ENCODE measurements at regions not wholly inside any gene's neighbourhood (a gene's known extent, or its start where the extent isn't known, plus 50 kb on each side); places are given as distances from the start of the nearest gene placed in this dataset.
A peak's percentile ranks its signal among the peaks of the same experiment; 100 is the strongest.
"Not testable (repeated sequence)": the region's sequence is repeated elsewhere in the genome, so short reads cannot be mapped to it uniquely, and the experiment has no call there.

GRCh38 chr7:81527651-81528050 lies 242.2 kb downstream of the HGF start:
- DNase-seq = no peak

GRCh38 chr7:81526971-81527370 lies 242.9 kb downstream of the HGF start:
- DNase-seq = no peak

GRCh38 chr7:81525841-81526240 lies 244.0 kb downstream of the HGF start:
- no peak for DNase-seq

- no peak for DNase-seq
Observed at GRCh38 chr7:81519886-81520285, 250.0 kb downstream of the HGF start.

- DNase-seq = no peak
Observed at GRCh38 chr7:81516898-81517297, 252.9 kb downstream of the HGF start.

- no peak for DNase-seq
Observed at GRCh38 chr7:81515009-81515408, 254.8 kb downstream of the HGF start.

- DNase-seq = no peak
Observed at GRCh38 chr7:81514546-81514945, 255.3 kb downstream of the HGF start.

GRCh38 chr7:81510122-81510521 lies 259.7 kb downstream of the HGF start:
- no peak for DNase-seq

- DNase-seq = no peak
Observed at GRCh38 chr7:81507221-81507620, 262.6 kb downstream of the HGF start.

GRCh38 chr7:81506609-81507008 lies 263.2 kb downstream of the HGF start:
- DNase-seq = no peak

GRCh38 chr7:81503771-81504170 lies 266.1 kb downstream of the HGF start:
- no peak for DNase-seq

GRCh38 chr7:81503336-81503735 lies 266.5 kb downstream of the HGF start:
- DNase-seq = no peak

GRCh38 chr7:81501220-81501619 lies 268.6 kb downstream of the HGF start:
- no peak for DNase-seq

GRCh38 chr7:81500631-81501030 lies 269.2 kb downstream of the HGF start:
- DNase-seq = no peak

GRCh38 chr7:81499262-81500116 lies 270.4 kb downstream of the HGF start:
- peak; percentile 51 for DNase-seq

- no peak for DNase-seq
Observed at GRCh38 chr7:81498176-81498575, 271.7 kb downstream of the HGF start.

- DNase-seq = no peak
Observed at GRCh38 chr7:81492910-81493309, 276.9 kb downstream of the HGF start.

- no peak for DNase-seq
Observed at GRCh38 chr7:81492240-81492639, 277.6 kb downstream of the HGF start.

- no peak for DNase-seq
Observed at GRCh38 chr7:81491573-81491972, 278.3 kb downstream of the HGF start.

- DNase-seq = no peak
Observed at GRCh38 chr7:81488210-81488609, 281.6 kb downstream of the HGF start.

GRCh38 chr7:81487516-81487915 lies 282.3 kb downstream of the HGF start:
- no peak for DNase-seq

- peak; percentile 51 for DNase-seq
Observed at GRCh38 chr7:81484261-81484660, 285.6 kb downstream of the HGF start.

- DNase-seq = peak; percentile 3
Observed at GRCh38 chr7:81482600-81483186, 287.2 kb downstream of the HGF start.

GRCh38 chr7:81478664-81479063 lies 291.2 kb downstream of the HGF start:
- DNase-seq = peak; percentile 37

- not testable (repeated sequence) for DNase-seq
Observed at GRCh38 chr7:81478201-81478600, 291.6 kb downstream of the HGF start.
